NCI-H128 (cell line): ENCODE measurements at regions not wholly inside any gene's neighbourhood (a gene's known extent, or its start where the extent isn't known, plus 50 kb on each side); places are given as distances from the start of the nearest gene placed in this dataset.

Experiments used
- DNase-seq: peaks from one replicate; lab custom pipeline; 2025; ENCODE audit not compliant: unreplicated experiment; lab: John Stamatoyannopoulos, UW

- no peak for DNase-seq
Measured at GRCh38 chr2:217077831-217078407, 218.1 kb upstream of the TNP1 start.

DNA sequence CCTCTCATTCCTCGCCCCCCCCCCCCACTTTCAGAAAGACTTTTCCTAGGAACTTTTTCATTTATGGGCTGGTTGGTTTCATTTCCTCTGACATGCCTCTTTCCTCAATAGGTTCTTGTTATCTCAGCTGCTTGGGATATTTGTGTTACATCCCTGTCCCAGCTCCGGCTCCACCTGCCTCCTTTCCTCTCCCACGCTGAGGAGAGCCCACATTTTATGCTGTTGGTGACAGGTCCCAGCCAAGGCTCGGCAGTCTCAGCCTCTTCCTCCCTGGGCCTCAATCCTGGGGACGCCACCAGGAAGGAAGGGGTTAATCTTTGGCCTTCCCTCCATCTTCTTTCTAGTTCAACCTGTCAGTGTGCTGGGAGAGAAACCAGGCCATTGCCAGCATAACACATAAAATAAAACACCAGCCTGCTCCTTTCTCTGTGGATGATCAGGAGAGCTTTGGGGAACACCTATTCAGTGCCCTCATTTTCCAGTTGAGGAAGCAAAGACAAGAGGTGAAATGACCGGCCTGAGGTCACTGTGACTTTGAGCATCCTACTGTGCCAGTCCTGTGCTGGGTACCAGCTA, 216.9 kb upstream of the TNP1 start:
- no peak for DNase-seq

DNA sequence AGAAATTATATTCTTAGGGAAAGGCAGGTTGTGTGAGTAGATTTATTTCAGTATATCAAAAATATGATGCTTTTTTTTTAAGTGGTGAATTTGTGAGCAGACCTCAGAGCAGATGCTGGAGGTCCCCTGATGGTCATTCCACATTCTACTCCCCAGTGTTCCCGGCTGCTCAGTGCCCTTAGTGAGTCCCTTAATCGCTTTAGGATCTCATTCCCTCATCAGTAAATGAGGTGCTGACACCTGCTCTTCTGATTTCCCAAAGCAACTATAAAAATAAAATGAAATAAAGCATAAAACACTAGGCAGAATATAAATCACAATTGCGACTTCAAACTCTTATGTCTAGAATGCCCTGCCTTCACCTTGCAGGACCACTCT, 216.2 kb upstream of the TNP1 start:
- no peak for DNase-seq

- DNase-seq = no peak
Measured at GRCh38 chr2:217075268-217076057, 215.6 kb upstream of the TNP1 start.

DNA sequence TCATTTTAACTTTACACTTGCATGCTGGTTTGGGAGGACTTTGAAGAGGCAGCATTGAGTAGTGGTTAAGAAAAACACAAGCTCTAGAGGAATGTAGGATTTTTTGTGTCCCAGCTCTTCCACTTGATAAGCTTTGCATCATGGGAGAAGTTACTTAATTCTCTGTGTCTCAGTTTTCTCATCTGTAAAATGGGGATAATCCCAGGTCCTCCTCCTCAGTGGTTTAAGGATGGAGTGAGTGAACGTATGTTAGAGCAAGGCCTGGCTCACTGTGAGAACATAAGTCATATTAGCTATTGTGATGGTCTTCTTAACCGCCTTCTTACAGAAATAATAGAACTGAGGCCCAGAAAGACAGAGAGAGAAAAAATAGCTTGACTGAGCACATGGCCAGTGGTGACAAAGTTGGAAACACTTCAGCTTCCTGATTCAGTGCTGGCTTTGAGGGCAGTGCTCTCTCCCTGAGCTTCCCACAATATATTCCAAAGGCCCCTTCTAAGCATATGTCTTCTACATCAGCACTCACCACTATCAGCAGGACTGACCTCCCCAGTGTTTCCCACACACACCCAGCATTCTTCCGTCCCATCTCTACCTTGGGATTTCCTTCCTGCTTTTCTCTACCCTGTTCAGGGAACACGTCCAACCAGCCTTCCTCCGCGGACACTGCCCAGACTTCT, 214.9 kb upstream of the TNP1 start:
- no peak for DNase-seq

GRCh38 chr2:217071416-217071815, 211.6 kb upstream of the TNP1 start:
- no peak for DNase-seq

DNA sequence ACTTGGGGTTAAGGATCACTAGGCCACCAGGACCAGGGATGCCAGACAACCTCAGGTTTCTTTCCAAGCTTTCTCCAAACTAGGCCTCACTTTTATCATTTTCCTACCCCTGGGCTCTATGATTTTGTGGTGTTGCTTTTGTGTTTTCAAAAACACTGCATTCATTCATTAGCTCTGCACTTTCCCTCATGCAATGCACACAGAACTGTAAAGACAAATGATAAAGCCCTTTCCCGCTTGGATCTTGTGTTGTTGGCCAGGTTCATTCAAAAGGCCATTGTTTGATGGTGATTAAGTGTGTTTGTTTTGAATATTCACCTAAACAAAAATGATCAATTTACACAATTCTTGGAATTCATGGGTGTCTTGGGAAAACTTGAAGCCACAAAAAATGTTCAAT, 210.7 kb upstream of the TNP1 start:
- DNase-seq = no peak

GRCh38 chr2:217070043-217070430, 210.2 kb upstream of the TNP1 start:
- DNase-seq = no peak

- no peak for DNase-seq
Measured at GRCh38 chr2:217069263-217070042, 209.6 kb upstream of the TNP1 start.

DNA sequence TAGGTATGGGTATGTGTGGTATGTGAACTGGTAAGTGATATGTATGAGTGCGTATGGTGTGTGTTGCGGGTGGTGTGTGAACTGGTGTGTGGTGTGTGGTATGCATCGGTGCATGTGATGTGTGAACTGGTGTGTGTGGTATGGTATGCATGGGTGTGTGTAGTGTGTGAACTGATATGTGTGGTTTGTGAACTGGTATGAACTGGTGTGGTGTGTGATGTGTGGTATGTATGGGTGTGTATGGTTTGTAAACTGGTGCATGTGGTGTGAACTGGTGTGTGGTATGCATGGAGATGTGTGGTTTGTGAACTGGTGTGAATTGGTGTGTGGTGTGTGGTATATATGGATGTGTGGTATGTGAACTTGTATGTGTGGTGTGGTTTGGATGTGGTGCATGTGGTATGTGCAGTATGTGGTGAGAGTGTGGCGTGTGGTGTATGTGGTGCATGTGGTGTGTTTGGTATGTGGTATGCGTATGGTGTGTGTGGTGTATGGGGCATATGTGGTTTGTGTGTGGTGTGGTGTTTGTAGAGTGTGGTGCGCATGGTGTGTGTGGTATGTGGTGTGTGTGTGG, 208.9 kb upstream of the TNP1 start:
- DNase-seq = no peak

- DNase-seq = no peak
Measured at GRCh38 chr2:217067787-217068186, 207.9 kb upstream of the TNP1 start.

GRCh38 chr2:217066510-217067270, 206.8 kb upstream of the TNP1 start:
- no peak for DNase-seq

GRCh38 chr2:217065695-217066405, 206.0 kb upstream of the TNP1 start:
- no peak for DNase-seq

GRCh38 chr2:217065012-217065290, 205.1 kb upstream of the TNP1 start:
- no peak for DNase-seq

DNA sequence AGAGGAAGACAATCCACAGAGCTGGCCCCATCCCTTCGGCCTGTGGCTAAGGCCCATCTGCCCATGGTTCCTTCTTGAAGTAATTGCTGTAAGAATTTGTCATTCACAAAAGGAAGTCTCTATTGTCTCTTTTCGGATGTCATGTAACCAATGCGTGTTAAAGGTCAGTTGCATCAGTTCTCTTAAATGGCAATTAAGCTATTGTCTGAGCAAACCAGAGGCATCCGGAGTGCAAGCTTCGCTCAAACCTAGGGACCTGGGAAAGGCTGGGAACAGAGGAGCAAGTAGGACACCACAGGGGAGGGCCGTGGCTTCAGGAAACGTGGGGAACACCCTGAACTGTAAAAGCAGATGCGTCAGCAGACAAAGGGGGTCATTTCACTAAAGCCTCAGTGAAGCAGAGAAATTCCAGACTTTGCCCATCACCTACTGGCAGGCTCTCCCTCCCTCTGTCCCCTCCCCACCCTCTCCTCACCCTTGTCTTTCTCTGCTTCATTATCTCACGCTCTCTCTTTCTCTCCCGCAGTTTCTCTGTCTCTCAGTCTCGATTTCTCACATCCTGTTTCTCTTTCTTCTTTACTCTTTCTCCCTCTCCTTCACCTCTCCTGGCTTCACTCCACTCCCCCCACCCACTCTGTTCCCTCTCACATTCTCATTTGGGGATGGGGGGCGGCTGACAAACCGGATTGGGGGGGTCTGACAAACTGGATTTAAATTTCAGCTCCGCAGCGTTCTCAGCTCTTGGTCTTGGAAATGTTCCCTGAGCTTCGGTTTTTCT, 204.6 kb upstream of the TNP1 start:
- no peak for DNase-seq

- DNase-seq = no peak
Measured at GRCh38 chr2:217063238-217063755, 203.4 kb upstream of the TNP1 start.

- no peak for DNase-seq
Measured at GRCh38 chr2:217062768-217063167, 202.9 kb upstream of the TNP1 start.

DNA sequence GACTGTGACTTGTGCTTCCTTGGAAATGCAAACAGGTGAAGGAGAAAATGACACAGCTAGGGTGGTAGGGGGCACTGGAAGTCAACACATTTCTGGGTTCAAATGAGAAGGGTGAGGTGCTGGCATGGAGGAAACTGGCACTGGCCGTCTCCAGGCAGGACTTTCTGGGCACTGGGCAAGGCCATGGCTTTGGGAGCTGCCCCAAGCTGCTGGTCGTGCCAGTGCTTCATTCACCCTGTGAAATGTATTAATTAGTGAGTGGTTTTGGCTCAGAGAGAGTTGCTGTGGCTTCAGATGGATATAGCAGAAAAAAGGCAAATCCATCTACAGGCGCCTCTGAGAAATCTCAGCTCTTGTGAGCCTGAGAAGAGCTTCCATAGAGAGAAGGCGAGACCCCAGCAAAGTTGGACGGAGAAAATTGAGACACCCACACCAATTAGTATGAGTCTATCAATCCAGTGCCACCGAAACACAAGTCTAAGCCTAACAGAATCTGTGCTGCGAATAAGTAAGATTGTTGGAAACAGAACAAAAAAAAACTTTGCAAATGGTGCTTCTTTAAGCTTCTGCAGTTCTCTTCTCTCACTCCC, 202.1 kb upstream of the TNP1 start:
- no peak for DNase-seq
